Activated B cell treated with CpG ODN at 0.5 μM for 24 hours (primary cell): ENCODE measurements at regions not wholly inside any gene's neighbourhood (a gene's known extent, or its start where the extent isn't known, plus 50 kb on each side); places are given as distances from the start of the nearest gene placed in this dataset.

Experiments
- ATAC-seq: fragments of 200-7000 bp; cut with Tn5 transposase; one replicate; pipeline ENCODE4 v1.10.0; 2021; ENCODE audit warnings: low read depth, mild to moderate bottlenecking, moderate library complexity
- CTCF ChIA-PET: fragments of 350-600 bp; sonication (Branson Sonifier 250); formaldehyde crosslinking; loops from one replicate; lab custom pipeline; 2021; ENCODE audit warnings: antibody characterized with exemption; lab: Charles Lee
- POLR2A ChIA-PET: fragments of 350-600 bp; sonication (Branson Sonifier 250); formaldehyde crosslinking; loops from one replicate; lab custom pipeline; 2021; ENCODE audit warnings: antibody characterized with exemption; lab: Charles Lee
- DNase-seq: peaks from one replicate; pipeline ENCODE4 v3.0.0; 2022
- H3K27ac Mint-ChIP-seq: one replicate; pipeline ENCODE4 v1.8.0; 2020; ENCODE audit warnings: mixed read lengths
- H3K27me3 Mint-ChIP-seq: one replicate; pipeline ENCODE4 v1.8.0; 2021; ENCODE audit warnings: mixed read lengths
- H3K36me3 Mint-ChIP-seq: one replicate; pipeline ENCODE4 v1.8.0; 2021; ENCODE audit warnings: low read depth, mixed read lengths
- H3K4me1 Mint-ChIP-seq: one replicate; pipeline ENCODE4 v1.8.0; 2021; ENCODE audit warnings: mixed read lengths
- H3K4me3 Mint-ChIP-seq: one replicate; pipeline ENCODE4 v1.8.0; 2020; ENCODE audit warnings: mild to moderate bottlenecking, mixed read lengths
- H3K9me3 Mint-ChIP-seq: one replicate; pipeline ENCODE4 v1.8.0; 2020; ENCODE audit warnings: mixed read lengths
- intact Hi-C: fragments of 100-400 bp; cut with micrococcal nuclease; formaldehyde crosslinking; loops from one replicate; pipeline ENCODE4 v1.15.1; 2024
- TF ChIP-seq, protein P1 (sequence below): fragments of 200-600 bp; IDR thresholded peaks from one replicate; pipeline ENCODE4 v1.8.0; 2022; ENCODE audit warnings: antibody characterized with exemption, mild to moderate bottlenecking

DNA sequence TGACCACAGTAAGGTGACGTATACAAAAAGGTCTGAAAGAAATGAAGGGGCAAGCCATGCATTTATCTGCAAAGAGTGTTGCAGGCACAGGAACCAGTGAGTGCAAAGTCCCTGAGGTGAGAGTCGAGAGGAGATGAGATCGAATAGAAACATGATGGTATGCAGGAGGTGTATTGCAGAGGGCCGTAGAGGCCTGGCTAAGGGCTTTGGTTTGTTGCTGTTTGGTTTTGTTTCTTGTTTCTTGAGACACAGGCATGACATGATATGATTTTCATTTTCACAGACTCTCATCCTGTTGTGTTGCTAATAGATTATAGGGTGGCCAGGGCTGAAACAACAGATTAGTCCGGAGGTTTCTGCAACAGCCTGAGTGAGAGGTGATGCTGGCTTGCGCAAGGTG, 80.4 kb downstream of the HSPH1 start:
- DNase-seq (no peak), ATAC-seq (no peak)
- H3K27ac Mint-ChIP-seq: no peak overlapping the region
- peaks cover 13% of the 10 kb centered on the region for H3K27me3 Mint-ChIP-seq
- CTCF ChIA-PET: no interaction called here
- POLR2A ChIA-PET: no interaction called here
- no peaks in the 10 kb centered on the region for H3K36me3 Mint-ChIP-seq
- intact Hi-C loops: no loop called here
- no peak overlapping the region for H3K4me3 Mint-ChIP-seq
- TF ChIP-seq, protein P1, sequence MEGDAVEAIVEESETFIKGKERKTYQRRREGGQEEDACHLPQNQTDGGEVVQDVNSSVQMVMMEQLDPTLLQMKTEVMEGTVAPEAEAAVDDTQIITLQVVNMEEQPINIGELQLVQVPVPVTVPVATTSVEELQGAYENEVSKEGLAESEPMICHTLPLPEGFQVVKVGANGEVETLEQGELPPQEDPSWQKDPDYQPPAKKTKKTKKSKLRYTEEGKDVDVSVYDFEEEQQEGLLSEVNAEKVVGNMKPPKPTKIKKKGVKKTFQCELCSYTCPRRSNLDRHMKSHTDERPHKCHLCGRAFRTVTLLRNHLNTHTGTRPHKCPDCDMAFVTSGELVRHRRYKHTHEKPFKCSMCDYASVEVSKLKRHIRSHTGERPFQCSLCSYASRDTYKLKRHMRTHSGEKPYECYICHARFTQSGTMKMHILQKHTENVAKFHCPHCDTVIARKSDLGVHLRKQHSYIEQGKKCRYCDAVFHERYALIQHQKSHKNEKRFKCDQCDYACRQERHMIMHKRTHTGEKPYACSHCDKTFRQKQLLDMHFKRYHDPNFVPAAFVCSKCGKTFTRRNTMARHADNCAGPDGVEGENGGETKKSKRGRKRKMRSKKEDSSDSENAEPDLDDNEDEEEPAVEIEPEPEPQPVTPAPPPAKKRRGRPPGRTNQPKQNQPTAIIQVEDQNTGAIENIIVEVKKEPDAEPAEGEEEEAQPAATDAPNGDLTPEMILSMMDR: no peak
- no peaks in the 10 kb centered on the region for H3K9me3 Mint-ChIP-seq
- H3K4me1 Mint-ChIP-seq: no peaks in the 10 kb centered on the region

GRCh38 chr13:31074756-31075155, 86.9 kb downstream of the HSPH1 start:
- ChIA-PET CTCF (no interaction called here), POLR2A (no interaction called here)
- DNase-seq: no peak
- TF ChIP-seq, protein P1: no peak
- Mint-ChIP-seq H3K27ac (peak overlapping the region; percentile 62), H3K27me3 (peaks cover 3% of the 10 kb centered on the region), H3K4me1 (peaks cover 2% of the 10 kb centered on the region), H3K36me3 (no peaks in the 10 kb centered on the region), H3K9me3 (no peaks in the 10 kb centered on the region), H3K4me3 (no peak overlapping the region)
- ATAC-seq: no peak
- intact Hi-C loops: no loop called here

GRCh38 chr13:31073859-31074718, 87.6 kb downstream of the HSPH1 start:
- ChIA-PET CTCF (no interaction called here), POLR2A (no interaction called here)
- peak overlapping the region; percentile 42 for H3K27ac Mint-ChIP-seq
- TF ChIP-seq, protein P1: no peak
- peak; percentile 67 for ATAC-seq
- DNase-seq: no peak
- peaks cover 2% of the 10 kb centered on the region for H3K4me1 Mint-ChIP-seq
- H3K4me3 Mint-ChIP-seq: no peak overlapping the region
- H3K9me3 Mint-ChIP-seq: no peaks in the 10 kb centered on the region
- intact Hi-C loops: no loop called here
- H3K36me3 Mint-ChIP-seq: no peaks in the 10 kb centered on the region
- H3K27me3 Mint-ChIP-seq: peaks cover 3% of the 10 kb centered on the region

GRCh38 chr13:31072041-31072440, 89.7 kb downstream of the HSPH1 start:
- no peak for DNase-seq
- TF ChIP-seq, protein P1: no peak
- ChIA-PET POLR2A (no interaction called here), CTCF (no interaction called here)
- Mint-ChIP-seq H3K27ac (no peak overlapping the region), H3K36me3 (no peaks in the 10 kb centered on the region), H3K27me3 (no peaks in the 10 kb centered on the region), H3K4me3 (no peak overlapping the region), H3K9me3 (no peaks in the 10 kb centered on the region), H3K4me1 (peaks cover 2% of the 10 kb centered on the region)
- no peak for ATAC-seq
- intact Hi-C loops: no loop called here

DNA sequence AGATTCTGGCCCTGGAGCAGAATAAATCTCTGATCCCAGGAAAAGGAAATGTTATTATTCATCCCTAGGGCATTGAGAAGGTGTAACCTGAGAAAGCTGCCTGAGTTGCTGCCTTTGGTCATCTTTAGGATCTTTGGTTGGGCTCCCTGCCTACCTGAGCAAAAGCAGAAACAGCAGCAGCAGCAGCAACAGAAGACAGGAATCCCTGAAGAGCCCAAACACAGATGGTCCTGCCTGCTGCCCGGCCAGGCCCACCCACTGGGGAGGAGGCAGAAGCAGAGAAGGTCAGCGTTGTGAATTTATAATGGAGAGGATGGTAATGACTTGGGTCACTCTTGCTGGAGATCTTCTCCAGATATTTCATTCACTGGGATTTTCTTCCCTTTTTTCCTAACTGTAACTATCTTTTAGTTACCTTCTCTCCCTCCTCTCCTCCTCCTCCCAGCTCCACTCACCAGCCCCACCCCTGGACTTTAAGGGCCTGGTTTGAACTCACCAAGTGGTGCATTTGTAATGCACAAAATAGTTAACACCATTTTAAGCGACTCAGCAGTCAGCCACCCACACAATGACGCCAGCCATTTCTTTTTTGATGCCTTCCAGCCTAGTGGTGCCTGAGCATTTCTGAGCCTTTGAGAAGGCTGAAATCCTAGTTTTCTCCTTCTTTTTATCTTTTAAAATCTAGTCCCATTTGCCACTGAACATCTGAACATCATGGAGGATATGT, 91.7 kb downstream of the HSPH1 start:
- TF ChIP-seq, protein P1: no peak
- Mint-ChIP-seq H3K9me3 (no peaks in the 10 kb centered on the region), H3K4me3 (no peak overlapping the region), H3K36me3 (no peaks in the 10 kb centered on the region), H3K4me1 (no peaks in the 10 kb centered on the region), H3K27me3 (peaks cover 2% of the 10 kb centered on the region), H3K27ac (no peak overlapping the region)
- ChIA-PET CTCF (no interaction called here), POLR2A (no interaction called here)
- no peak for ATAC-seq
- no peak for DNase-seq
- intact Hi-C loops: no loop called here
